OCI-LY7 (cell line): ENCODE measurements at regions not wholly inside any gene's neighbourhood (a gene's known extent, or its start where the extent isn't known, plus 50 kb on each side); places are given as distances from the start of the nearest gene placed in this dataset.

ENCODE experiments used
- BruUV-seq: library from RNA; stranded (reverse); fragments of 400-500 nt; replicated peaks from 2 replicates; lab custom pipeline; 2021; lab: Mats Ljungman, UMichigan
- CTCF ChIA-PET: fragments of 300-600 bp; sonication (Branson Sonifier 250); formaldehyde crosslinking; loops from one replicate; lab custom pipeline; 2022; ENCODE audit warnings: antibody characterized with exemption; ENCODE audit not compliant: unreplicated experiment; lab: Charles Lee
- POLR2A ChIA-PET: fragments of 300-600 bp; sonication (Branson Sonifier 250); formaldehyde crosslinking; loops from one replicate; lab custom pipeline; 2022; ENCODE audit warnings: antibody characterized with exemption; lab: Charles Lee
- DNase-seq: peaks from one replicate; pipeline ENCODE4 v3.0.0-alpha.2; 2015; ENCODE audit warnings: low spot score
- H2AFZ ChIP-seq: fragments of 200-600 bp; sonication (generic), shearing (Covaris generic); 2 replicates; pipeline ENCODE4 v1.6.1; 2014; ENCODE audit warnings: mild to moderate bottlenecking, antibody characterized with exemption, low read length, moderate library complexity
- H3K27ac ChIP-seq: fragments of 200-600 bp; sonication (generic); 2 replicates; pipeline ENCODE4 v1.5.1; 2014; ENCODE audit warnings: mixed run types, low read depth, mild to moderate bottlenecking, moderate library complexity, low read length, inconsistent platforms; ENCODE audit not compliant: poor library complexity, severe bottlenecking
- H3K36me3 ChIP-seq: fragments of 200-600 bp; sonication (generic); 2 replicates; pipeline ENCODE4 v1.6.1; 2014; ENCODE audit warnings: mild to moderate bottlenecking, antibody characterized with exemption, low read length, moderate library complexity, mixed read lengths; ENCODE audit not compliant: insufficient read depth
- H3K4me1 ChIP-seq: fragments of 200-600 bp; sonication (generic); 2 replicates; pipeline ENCODE4 v1.5.1; 2014; ENCODE audit warnings: mild to moderate bottlenecking, low read length; ENCODE audit not compliant: insufficient read depth, poor library complexity, severe bottlenecking
- H3K4me2 ChIP-seq: fragments of 200-600 bp; sonication (generic); 2 replicates; pipeline ENCODE4 v1.6.1; 2014; ENCODE audit warnings: mild to moderate bottlenecking, low read length
- H3K4me3 ChIP-seq: fragments of 200-600 bp; sonication (generic); 2 replicates; pipeline ENCODE4 v1.5.1; 2014; ENCODE audit warnings: mild to moderate bottlenecking, low read depth, low read length; ENCODE audit not compliant: poor library complexity, severe bottlenecking
- H3K79me2 ChIP-seq: fragments of 200-600 bp; sonication (generic); 2 replicates; pipeline ENCODE4 v1.6.1; 2016; ENCODE audit warnings: low read depth, mild to moderate bottlenecking, low read length, moderate library complexity, mixed read lengths; ENCODE audit not compliant: insufficient read depth
- H3K9me2 ChIP-seq: fragments of 200-600 bp; sonication (generic); 2 replicates; pipeline ENCODE4 v1.6.1; 2016; ENCODE audit warnings: mild to moderate bottlenecking, low read length, mixed read lengths; ENCODE audit not compliant: insufficient read depth
- H3K9me3 ChIP-seq: fragments of 200-600 bp; sonication (generic); 2 replicates; pipeline ENCODE4 v1.6.1; 2014; ENCODE audit warnings: mild to moderate bottlenecking, mixed run types, low read length, mixed read lengths
- H4K20me1 ChIP-seq: fragments of 200-600 bp; sonication (generic); 2 replicates; pipeline ENCODE4 v1.6.1; 2014; ENCODE audit warnings: mild to moderate bottlenecking, antibody characterized with exemption, low read length, moderate library complexity, mixed read lengths; ENCODE audit not compliant: insufficient read depth
- CTCF ChIP-seq: fragments of 200-600 bp; sonication (generic); conservative IDR thresholded peaks from 2 replicates; pipeline ENCODE4 v1.5.1; 2014; ENCODE audit warnings: mild to moderate bottlenecking, antibody characterized with exemption, low read length, moderate library complexity, mixed read lengths
- intact Hi-C: fragments of 100-400 bp; cut with micrococcal nuclease; formaldehyde crosslinking; loops from one replicate; pipeline ENCODE4 v1.10.0; 2022; ENCODE audit not compliant: unreplicated experiment

GRCh38 chr2:239609607-239610310 is 208.9 kb upstream of the HDAC4 start:
- Histone ChIP-seq H3K79me2 (no peaks in the 10 kb centered on the region), H3K4me3 (no peak overlapping the region), H3K36me3 (no peaks in the 10 kb centered on the region), H3K4me2 (no peak overlapping the region), H3K9me3 (no peaks in the 10 kb centered on the region), H2AFZ (no peak overlapping the region), H3K4me1 (no peaks in the 10 kb centered on the region), H3K9me2 (no peaks in the 10 kb centered on the region), H4K20me1 (no peaks in the 10 kb centered on the region), H3K27ac (no peak overlapping the region)
- CTCF ChIA-PET: no interaction called here
- no peak for TF ChIP-seq CTCF
- no TSS peak for BruUV-seq
- intact Hi-C loops: no loop called here
- POLR2A ChIA-PET: interaction anchor here (1.1 kb wide), 1 partner anchor 301 kb away, joined by 3 read pairs; no protein-coding TSS in a partner anchor
- no peak for DNase-seq

GRCh38 chr2:239609162-239609561 is 208.3 kb upstream of the HDAC4 start:
- Histone ChIP-seq H3K4me2 (no peak overlapping the region), H3K79me2 (no peaks in the 10 kb centered on the region), H3K36me3 (no peaks in the 10 kb centered on the region), H2AFZ (no peak overlapping the region), H3K27ac (no peak overlapping the region), H3K9me2 (no peaks in the 10 kb centered on the region), H3K4me3 (no peak overlapping the region), H3K9me3 (no peaks in the 10 kb centered on the region), H3K4me1 (no peaks in the 10 kb centered on the region), H4K20me1 (no peaks in the 10 kb centered on the region)
- CTCF ChIA-PET: no interaction called here
- intact Hi-C loops: no loop called here
- no peak for DNase-seq
- POLR2A ChIA-PET: interaction anchor here (1.1 kb wide), 1 partner anchor 302 kb away, joined by 3 read pairs; no protein-coding TSS in a partner anchor
- TF ChIP-seq CTCF: no peak
- no TSS peak for BruUV-seq

- ChIA-PET CTCF (no interaction called here), POLR2A (no interaction called here)
- H3K4me3 ChIP-seq: no peak overlapping the region
- H2AFZ ChIP-seq: no peak overlapping the region
- no peaks in the 10 kb centered on the region for H3K9me2 ChIP-seq
- BruUV-seq: no TSS peak
- TF ChIP-seq CTCF: no peak
- no peaks in the 10 kb centered on the region for H3K36me3 ChIP-seq
- no peaks in the 10 kb centered on the region for H4K20me1 ChIP-seq
- no peak overlapping the region for H3K4me2 ChIP-seq
- no peaks in the 10 kb centered on the region for H3K4me1 ChIP-seq
- DNase-seq: no peak
- no peaks in the 10 kb centered on the region for H3K9me3 ChIP-seq
- H3K79me2 ChIP-seq: no peaks in the 10 kb centered on the region
- intact Hi-C loops: no loop called here
- H3K27ac ChIP-seq: no peak overlapping the region
Observed at GRCh38 chr2:239608723-239609122, 207.9 kb upstream of the HDAC4 start.
